Stomach smooth muscle (tissue), 2 donors: ENCODE measurements at regions not wholly inside any gene's neighbourhood (a gene's known extent, or its start where the extent isn't known, plus 50 kb on each side); places are given as distances from the start of the nearest gene placed in this dataset.

Source experiments
- H3K27ac ChIP-seq: one replicate; pipeline ENCODE4 v1.7.0; 2013; ENCODE audit warnings: mild to moderate bottlenecking, low read length, inconsistent platforms
- H3K27me3 ChIP-seq, 2 donors: one replicate each; pipeline ENCODE4 v1.7.0; 2013; ENCODE audit warnings: low read length in 2 of 2; ENCODE audit not compliant: insufficient read depth in 2 of 2, control insufficient read depth in 1 of 2
- H3K36me3 ChIP-seq, 2 donors: one replicate each; pipeline ENCODE4 v1.7.0; 2013; ENCODE audit warnings: low read length in 2 of 2; ENCODE audit not compliant: control insufficient read depth in 2 of 2, insufficient read depth in 2 of 2
- H3K4me1 ChIP-seq: one replicate; pipeline ENCODE4 v1.7.0; 2013; ENCODE audit warnings: low read length; ENCODE audit not compliant: control insufficient read depth, insufficient read depth
- H3K4me3 ChIP-seq, 2 donors: one replicate each; pipeline ENCODE4 v1.7.0; 2013; ENCODE audit warnings: low read length in 2 of 2
- H3K9ac ChIP-seq, 2 donors: one replicate each; pipeline ENCODE4 v1.7.0; 2013; ENCODE audit warnings: low read length in 2 of 2, mild to moderate bottlenecking in 1 of 2
- H3K9me3 ChIP-seq, 2 donors: one replicate each; pipeline ENCODE4 v1.7.0; 2013; ENCODE audit warnings: low read length in 2 of 2; ENCODE audit not compliant: control insufficient read depth in 2 of 2
- donor health status: healthy.
- donor health status: Pancreatic carcinoma.

DNA sequence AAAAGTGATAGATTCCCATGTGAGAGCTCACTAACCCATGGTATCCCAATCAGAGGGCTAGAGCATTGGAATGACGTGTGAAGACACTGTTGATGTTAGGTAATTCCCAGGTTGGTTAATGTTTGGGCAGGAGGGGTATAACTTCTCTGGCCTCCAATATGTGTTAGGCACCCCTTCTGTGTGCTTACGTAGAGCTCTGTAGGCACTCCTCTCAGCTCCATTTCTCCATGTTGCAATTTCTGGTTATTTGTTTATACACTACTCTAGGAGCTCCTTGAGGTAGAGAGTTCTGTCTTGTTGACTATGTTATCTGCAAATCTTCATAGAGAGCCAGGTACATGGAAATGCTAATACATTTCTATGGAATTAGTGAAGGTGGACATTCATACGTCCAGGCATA is 153.5 kb downstream of the RPIA start:
- H3K4me1 ChIP-seq, result no peaks in the 10 kb centered on the region
- H3K36me3 ChIP-seq, result no peaks in the 10 kb centered on the region
- H3K4me3 ChIP-seq, result no peak overlapping the region
- peaks cover 5 to 8% of the 10 kb centered on the region in 2 donors for H3K27me3 ChIP-seq
- H3K27ac ChIP-seq, result no peak overlapping the region
- H3K9me3 ChIP-seq, result no peaks in the 10 kb centered on the region
- no peak overlapping the region for H3K9ac ChIP-seq

DNA sequence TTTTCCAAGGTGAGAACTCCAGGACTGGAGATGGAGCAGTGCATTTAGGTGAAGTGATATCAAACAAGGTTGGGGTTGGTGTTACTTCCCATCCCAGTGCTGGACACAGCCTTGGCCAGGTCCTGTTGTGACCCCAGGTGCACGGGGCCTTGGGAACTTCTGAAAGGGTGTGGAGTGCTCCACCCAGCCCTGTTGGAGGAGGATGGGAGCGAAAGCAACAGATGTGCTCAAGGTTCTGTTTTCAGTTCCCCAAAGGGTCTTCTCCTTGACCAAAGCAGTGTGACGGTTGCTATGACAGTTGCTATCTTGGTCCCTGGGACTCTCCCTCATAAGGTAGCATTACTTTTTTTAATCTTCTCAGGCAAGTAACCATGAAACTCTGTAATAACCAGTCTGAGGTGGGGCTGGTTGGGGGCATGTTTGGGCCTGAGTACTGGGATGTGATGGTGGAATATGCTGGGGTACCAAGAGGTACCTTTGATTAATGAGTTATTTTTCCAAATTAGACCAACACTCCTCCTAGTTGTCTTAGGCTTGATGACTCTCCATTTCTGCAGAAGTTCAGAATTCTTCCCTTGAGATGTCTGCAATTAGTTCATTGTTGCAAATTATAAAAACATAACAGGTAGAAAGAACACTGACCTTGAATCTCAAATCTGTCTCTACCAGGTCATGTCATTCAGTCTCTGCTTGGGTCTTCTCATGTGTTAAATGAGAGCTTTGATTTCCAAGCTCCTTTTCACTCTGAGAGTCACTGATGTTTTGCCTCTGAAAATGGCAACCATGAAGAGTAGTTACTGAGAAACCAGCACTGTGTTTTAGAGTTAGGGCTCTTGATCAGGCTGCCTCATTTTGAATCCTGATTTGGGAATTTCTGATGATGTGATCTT is 154.5 kb downstream of the RPIA start:
- Histone ChIP-seq H3K27me3 (peaks cover 5 to 8% of the 10 kb centered on the region in 2 donors), H3K36me3 (no peaks in the 10 kb centered on the region), H3K9ac (no peak overlapping the region), H3K4me3 (no peak overlapping the region), H3K27ac (no peak overlapping the region), H3K9me3 (no peaks in the 10 kb centered on the region), H3K4me1 (no peaks in the 10 kb centered on the region)

DNA sequence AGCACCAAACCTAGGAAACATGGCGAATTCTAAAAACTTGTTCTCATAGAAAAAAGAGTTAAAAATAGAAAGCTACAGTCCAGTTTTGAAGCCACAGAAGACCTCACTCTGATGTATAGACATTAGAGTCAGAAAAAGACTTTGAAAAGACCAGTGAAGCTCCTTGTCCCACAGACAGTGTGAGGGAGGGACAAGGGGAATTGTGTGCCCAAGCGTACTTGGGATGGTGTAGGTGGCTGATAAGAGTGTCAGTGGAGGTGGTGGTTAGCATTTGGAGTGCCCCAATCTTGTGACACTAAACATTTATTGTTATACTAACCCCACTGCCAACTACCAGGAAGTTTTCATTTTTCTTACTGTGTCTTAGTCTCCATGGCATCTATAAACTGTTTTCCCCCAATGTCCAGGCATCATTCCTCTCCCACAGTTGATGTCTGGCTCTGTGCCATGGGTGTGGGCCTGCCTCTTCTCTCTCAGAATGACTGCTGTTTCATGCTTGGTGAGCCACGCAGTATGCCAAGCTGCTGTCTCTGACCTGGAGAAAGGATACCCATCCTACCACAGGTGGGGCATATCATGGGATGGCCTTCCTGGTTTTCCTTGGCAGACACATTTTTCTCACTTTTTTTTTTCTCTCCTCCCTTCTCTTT is 161.4 kb downstream of the RPIA start:
- no peaks in the 10 kb centered on the region for H3K9me3 ChIP-seq
- H3K36me3 ChIP-seq, result no peaks in the 10 kb centered on the region
- H3K9ac ChIP-seq, result no peak overlapping the region
- peaks cover 0 to under 1% of the 10 kb centered on the region in 2 donors for H3K27me3 ChIP-seq
- no peaks in the 10 kb centered on the region for H3K4me1 ChIP-seq
- H3K27ac ChIP-seq, result no peak overlapping the region
- no peak overlapping the region for H3K4me3 ChIP-seq

DNA sequence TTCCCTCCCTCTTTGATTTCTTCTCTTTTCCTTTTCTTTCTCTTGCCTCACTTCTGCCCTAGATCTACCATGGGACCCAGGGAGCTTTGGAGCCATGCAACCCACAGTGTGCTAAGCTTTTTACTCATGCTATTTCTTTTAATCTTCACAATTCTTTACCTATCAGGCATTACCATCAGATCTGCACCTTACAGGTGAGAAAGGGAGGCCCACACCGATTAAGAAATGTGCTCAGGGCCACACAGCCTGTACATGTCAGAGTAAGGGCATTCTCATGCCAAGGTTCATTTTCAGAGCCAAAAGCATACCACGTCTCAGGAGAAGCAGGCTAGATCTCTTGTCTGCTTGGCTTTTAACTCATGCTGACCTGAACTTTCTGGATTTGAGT is 161.9 kb downstream of the RPIA start:
- H3K36me3 ChIP-seq, result no peaks in the 10 kb centered on the region
- H3K9ac ChIP-seq, result no peak overlapping the region
- H3K27me3 ChIP-seq, result no peaks in the 10 kb centered on the region
- H3K9me3 ChIP-seq, result no peaks in the 10 kb centered on the region
- no peaks in the 10 kb centered on the region for H3K4me1 ChIP-seq
- no peak overlapping the region for H3K4me3 ChIP-seq
- H3K27ac ChIP-seq, result no peak overlapping the region

DNA sequence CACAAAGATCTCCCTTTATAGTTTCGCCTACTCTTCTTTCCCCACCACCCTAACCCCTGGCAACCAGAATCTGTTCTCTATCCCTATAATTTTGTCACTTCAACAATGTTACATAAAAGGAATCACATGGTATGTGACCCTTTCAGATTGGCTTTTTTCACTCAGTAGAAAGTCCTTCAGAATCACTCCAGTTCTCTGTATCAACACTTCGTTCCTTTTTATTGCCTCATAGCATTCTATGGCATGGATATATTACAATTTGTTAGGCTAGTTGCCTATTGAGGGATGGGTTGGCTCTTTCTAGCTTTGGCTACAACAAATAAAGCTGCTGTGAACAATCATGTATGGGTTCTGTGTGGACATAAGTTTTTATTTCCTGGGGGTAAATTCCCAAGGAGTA is 163.1 kb downstream of the RPIA start:
- no peak overlapping the region for H3K27ac ChIP-seq
- no peaks in the 10 kb centered on the region for H3K36me3 ChIP-seq

DNA sequence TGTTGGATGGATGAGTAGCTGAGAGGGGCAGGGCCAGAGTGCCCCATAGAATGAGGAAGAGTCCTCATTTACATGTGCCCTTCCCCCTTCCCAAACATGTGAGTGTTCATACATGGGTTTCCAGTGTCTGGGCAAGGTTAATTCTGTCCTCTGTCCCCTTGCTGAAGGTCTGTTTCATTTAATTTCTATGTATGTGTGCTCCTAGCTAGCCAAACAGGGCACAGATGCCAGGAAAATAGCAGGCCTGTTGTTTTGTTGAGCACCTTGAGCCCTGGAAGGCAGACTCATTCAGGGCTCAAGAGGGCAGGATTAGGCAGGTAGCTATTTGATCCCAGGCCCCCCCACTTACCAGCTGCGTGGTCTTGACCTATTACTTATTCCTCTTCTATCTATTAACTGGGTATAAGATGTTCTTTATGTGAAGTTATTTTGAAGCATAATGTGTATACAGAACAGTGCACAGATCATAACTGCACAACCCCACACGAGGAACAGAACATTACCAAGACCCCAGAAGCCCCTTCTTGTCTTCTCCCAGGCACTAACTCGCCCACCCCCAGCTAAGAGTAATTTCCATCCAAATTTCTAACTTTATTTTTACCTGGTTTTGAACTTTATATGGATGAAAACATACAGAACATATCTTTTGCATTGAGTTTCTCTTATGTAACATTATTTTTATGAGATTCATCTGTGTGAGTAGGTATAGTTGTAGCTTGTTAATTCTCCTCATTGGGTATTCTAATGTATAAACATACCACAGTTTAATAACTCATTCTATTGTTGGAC is 164.3 kb downstream of the RPIA start:
- H3K4me3 ChIP-seq, result no peak overlapping the region
- H3K9me3 ChIP-seq, result no peaks in the 10 kb centered on the region
- no peaks in the 10 kb centered on the region for H3K4me1 ChIP-seq
- H3K27me3 ChIP-seq, result no peaks in the 10 kb centered on the region
- no peak overlapping the region for H3K9ac ChIP-seq
- no peak overlapping the region for H3K27ac ChIP-seq
- H3K36me3 ChIP-seq, result no peaks in the 10 kb centered on the region

More for the DNA sequence above, 163.1 kb downstream of the RPIA start:
- no peaks in the 10 kb centered on the region for H3K9me3 ChIP-seq
- no peak overlapping the region for H3K9ac ChIP-seq
- no peak overlapping the region for H3K4me3 ChIP-seq
- no peaks in the 10 kb centered on the region for H3K27me3 ChIP-seq
- H3K4me1 ChIP-seq, result no peaks in the 10 kb centered on the region

DNA sequence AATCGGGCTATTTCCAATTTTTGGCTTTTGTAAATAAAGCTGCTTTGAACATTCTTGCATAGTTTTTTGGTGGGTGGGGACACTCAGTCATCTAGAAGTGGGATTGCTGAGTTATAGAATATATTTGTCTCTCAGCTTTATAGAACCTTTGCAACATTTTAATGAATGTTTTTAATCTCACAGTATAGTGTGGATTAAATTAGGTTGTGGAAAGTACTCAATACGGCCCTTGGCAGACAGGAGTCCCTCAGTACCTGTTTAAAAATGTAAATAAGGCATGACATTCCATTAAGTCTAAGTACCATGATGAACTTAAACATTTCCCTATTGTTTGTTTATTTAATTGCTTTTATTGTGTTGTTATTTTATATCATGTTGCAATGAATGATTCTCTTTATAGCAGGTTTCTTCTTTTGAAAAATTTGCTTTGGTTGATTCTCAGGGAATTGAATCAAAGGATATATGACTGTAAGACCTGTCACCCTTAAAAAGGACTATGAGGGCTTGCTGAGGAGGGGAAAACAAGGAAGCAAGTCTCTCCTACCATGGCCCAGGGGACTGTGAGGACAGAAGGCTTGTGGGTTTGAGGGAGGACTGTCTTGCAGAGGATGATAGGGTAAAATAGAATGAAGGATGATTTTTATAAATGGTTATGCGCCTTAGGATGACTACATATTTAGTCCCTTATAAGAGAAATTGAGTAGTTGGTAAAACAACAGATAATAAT is 165.1 kb downstream of the RPIA start:
- no peaks in the 10 kb centered on the region for H3K27me3 ChIP-seq
- H3K9ac ChIP-seq, result no peak overlapping the region
- H3K9me3 ChIP-seq, result no peaks in the 10 kb centered on the region
- H3K27ac ChIP-seq, result no peak overlapping the region
- H3K4me3 ChIP-seq, result no peak overlapping the region
- no peaks in the 10 kb centered on the region for H3K4me1 ChIP-seq
- no peaks in the 10 kb centered on the region for H3K36me3 ChIP-seq

DNA sequence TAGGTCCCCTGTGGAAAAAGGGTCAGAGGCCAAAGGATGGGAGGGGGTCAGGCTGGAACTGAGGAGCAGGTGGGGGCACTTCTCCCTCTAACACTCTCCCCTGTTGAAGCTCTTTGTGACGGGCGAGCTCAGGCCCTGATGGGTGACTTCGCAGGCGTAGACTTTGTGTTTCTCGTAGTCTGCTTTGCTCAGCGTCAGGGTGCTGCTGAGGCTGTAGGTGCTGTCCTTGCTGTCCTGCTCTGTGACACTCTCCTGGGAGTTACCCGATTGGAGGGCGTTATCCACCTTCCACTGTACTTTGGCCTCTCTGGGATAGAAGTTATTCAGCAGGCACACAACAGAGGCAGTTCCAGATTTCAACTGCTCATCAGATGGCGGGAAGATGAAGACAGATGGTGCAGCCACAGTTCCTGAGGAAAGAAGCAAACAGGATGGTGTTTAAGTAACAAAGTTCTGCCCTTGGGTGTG is 165.8 kb downstream of the RPIA start:
- no peaks in the 10 kb centered on the region for H3K27me3 ChIP-seq
- no peaks in the 10 kb centered on the region for H3K36me3 ChIP-seq
- no peaks in the 10 kb centered on the region for H3K9me3 ChIP-seq
- H3K4me1 ChIP-seq, result no peaks in the 10 kb centered on the region
- no peak overlapping the region for H3K27ac ChIP-seq
- H3K4me3 ChIP-seq, result no peak overlapping the region
- no peak overlapping the region for H3K9ac ChIP-seq

DNA sequence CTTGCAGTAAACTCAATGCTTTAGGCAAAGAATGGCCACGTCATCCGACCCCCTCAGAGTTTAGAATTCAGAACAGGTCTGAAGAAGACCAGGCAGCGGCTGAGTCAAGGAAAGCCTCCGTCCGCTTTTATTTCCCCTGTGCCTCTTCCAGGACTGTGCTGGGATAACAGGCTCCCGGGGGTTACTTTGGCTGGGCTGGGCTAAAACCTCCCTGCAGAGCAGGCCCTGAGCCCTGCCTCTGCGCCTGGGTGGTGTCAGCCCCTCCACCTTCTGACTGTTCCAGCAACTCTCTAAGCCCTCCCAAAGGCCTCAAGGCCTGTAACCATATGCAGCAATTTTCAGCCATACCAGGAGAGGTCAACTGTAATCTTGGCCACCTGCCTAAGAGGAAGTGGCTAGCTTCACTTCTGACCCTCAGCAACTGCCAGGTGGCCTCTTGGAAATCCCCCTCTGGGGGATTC is 166.5 kb downstream of the RPIA start:
- Histone ChIP-seq H3K9ac (no peak overlapping the region), H3K9me3 (no peaks in the 10 kb centered on the region), H3K4me3 (no peak overlapping the region), H3K27ac (no peak overlapping the region), H3K4me1 (no peaks in the 10 kb centered on the region), H3K27me3 (no peaks in the 10 kb centered on the region), H3K36me3 (no peaks in the 10 kb centered on the region)

DNA sequence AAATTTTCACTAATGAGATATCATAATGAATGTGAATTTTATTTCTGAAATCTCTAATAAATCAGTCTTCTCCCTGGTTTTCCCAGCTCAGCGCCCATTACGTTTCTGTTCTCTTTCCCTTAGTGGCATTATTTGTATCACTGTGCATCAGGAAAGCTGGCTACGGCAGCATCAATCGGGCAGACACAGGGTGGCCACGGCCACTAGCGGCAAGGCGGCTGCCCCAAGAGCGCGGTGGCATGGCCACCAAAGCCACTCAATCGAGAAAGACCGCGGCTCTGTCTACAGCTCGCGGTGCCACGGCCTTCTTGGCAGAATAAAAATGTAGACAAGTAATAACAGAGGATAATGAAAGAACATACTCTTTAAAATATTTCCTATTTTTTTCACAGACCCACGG is 168.0 kb downstream of the RPIA start:
- no peaks in the 10 kb centered on the region for H3K36me3 ChIP-seq
- H3K27me3 ChIP-seq, result no peaks in the 10 kb centered on the region
- no peak overlapping the region for H3K4me3 ChIP-seq
- no peak overlapping the region for H3K27ac ChIP-seq
- H3K9me3 ChIP-seq, result no peaks in the 10 kb centered on the region
- no peak overlapping the region for H3K9ac ChIP-seq
- no peaks in the 10 kb centered on the region for H3K4me1 ChIP-seq
